Fibroblast of skin of left quadriceps (primary cell): ENCODE measurements at regions not wholly inside any gene's neighbourhood (a gene's known extent, or its start where the extent isn't known, plus 50 kb on each side); places are given as distances from the start of the nearest gene placed in this dataset.
"Not testable (repeated sequence)": the region's sequence is repeated elsewhere in the genome, so short reads cannot be mapped to it uniquely, and the experiment has no call there.

Source experiments
- DNase-seq, 2 experiments: peaks; one replicate each; pipeline ENCODE4 v3.0.0-alpha.2; 2013; ENCODE audit warnings: low read depth in 2 of 2

DNA sequence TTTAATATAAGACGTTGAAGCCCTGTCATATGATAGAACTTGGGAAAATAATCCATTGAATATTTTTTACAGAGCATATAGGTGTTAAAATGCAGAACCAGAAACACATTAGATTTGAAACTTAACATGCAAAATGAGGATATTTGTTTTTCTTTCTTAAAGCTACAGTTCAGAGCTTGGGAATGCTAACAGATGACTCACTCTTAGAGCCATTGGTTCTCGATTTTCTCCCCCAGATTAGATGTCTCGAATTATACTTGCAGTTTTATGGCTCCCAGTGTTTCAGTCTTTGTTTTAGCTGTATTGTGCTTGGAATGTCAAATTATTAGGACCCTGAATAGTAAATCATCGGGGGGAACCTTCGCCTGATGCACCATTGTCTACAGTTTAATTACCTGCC, 575.7 kb upstream of the ZP4 start:
- no peak for DNase-seq

DNA sequence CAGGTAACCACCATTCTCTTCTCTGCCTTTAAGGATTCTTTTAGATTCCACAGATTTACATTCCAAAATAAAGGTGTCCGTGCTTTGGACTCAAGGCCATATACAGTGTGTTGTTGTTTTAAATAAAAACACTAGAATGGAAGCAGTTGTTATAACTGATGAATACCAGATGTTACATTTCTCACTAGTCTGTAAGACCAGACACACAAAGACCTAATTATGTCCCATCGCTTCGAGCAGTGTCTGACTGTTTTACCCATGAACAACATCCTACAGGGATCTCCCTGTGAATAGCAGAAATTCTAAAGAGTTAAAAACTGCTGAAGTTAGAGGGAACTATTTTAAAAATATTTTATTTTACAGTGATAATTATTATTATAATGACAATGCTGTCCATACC, 574.7 kb upstream of the ZP4 start:
- DNase-seq, result peak in 1 of 2 experiments; percentile 42

GRCh38 chr1:238458899-238459298, 568.2 kb upstream of the ZP4 start:
- DNase-seq, result no peak

DNA sequence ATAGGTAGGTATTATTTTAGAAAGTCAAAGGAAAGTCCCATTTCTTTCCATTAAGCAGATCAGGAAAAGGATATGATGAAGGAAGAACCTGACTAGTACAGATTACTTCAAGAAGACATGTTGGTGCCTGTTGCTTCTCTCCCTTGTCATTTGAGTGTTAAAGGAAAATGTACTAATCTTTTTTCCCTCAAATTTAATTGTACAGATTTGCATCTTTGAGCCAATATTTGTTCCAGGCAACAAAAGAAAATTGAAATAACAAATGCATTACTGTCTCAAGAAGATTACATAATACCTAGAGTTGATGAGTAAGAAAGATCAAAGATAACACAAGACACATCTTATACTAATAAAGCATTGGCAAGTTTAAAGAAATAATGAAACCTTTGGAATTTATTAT, 566.9 kb upstream of the ZP4 start:
- DNase-seq, result no peak

DNA sequence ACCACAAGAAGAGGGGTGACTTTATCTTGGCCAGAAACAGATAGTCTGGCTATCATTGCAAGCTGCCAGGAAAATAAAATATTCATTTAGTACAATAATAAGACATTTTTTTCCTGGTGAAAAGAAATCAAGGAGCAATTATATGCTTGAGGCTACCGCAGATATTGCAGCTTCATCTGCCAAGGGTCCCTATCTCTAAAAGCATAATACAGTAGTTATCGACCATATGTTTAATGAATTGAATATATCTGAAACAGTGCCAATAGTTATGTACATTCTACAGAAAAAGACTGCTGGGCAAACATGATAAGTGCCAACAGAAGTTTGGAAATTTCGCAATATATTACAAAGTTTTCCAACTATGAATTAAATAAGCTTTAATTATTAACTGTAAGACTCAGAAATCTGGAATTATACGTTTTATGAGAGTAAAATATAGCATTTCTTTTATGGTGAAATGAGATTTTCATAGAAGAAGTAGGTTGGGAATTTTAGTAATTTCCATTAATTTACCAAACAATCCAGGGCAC, 561.1 kb upstream of the ZP4 start:
- DNase-seq, result no peak

GRCh38 chr1:238450976-238451375, 560.3 kb upstream of the ZP4 start:
- DNase-seq, result peak; percentile 15 to 27

- no peak for DNase-seq
Observed at GRCh38 chr1:238443687-238444086, 553.0 kb upstream of the ZP4 start.

GRCh38 chr1:238439511-238439910, 548.8 kb upstream of the ZP4 start:
- no peak for DNase-seq

DNA sequence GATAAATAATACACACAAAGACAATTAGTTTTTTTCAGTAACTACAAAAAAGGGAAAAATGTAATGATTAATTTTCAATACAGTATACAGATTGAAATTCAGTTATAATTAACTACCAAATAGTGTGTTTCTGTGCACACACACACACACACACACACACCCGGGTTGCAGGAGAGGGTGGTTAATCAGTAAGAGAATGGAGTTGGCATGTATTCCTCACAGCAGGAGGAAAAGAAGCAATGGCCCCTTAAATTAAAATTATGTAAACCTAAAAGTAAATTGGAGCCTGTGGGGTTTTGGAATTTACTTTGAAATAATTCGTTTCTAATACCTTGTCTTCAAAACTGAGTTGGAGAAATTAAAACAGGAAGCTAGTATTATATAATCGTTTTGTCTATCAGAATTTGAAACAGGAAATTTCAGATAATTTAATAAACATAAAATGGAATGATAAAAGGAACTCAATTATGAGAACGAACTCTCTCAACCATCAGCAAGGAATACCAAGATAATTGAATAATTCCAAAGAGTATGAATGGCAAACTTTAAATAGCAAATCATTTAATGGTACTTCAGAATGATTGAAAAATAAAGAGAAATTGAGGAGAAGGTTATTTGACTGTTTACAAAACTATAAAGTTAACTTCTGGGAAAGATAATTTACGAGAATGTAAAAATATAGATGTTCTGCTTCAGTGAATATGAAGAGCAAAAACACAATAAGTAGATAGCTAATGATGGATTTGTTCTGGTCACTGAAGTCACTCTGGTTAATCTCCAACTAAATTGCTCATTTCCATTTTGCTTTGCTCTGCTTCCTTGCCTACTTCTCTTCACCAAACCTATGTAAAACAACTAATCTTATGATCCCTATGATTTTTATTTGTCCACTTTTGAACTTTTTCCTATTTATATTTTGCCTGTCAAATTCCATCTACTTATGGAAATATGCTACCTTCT, 547.9 kb upstream of the ZP4 start:
- DNase-seq, result no peak

DNA sequence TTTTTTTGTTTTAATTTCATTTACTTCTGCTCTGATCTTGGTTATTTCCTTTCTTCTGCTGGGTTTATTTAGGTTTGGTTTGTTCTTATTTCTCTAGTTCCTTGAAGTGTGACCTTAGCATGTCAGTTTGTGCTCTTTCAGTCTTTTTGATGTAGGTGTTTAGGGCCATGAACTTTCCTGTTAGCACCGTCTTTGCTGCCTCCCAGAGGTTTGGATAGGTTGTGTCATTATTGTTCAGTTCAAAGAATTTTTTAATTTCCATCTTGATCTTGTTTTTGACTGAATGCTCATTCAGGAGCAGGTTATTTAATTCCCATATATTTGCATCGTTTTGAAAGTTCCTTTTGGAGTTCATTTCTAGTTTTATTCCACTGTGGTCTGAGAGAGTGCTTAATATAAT, 539.0 kb upstream of the ZP4 start:
- DNase-seq, result not testable (repeated sequence)

- DNase-seq, result no peak
Observed at GRCh38 chr1:238419209-238419608, 528.5 kb upstream of the ZP4 start.

DNA sequence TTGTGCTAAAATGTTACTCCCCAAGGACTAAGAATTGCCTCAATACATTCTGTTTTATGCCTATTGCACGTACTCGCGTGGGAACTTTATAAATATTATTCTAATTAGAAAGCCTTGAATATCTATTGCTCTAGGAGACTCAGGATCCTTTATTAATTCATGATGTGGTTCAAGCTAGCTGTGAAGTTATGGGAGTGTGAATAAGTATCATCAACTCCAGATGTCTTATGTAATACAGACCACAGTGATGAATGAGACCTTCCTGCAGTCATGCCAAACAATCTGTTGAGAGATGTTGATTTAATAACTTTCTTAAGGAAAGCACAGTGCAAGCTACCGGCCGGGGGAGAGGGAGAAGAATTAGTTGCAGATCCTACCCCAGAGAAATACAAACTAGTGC, 519.2 kb upstream of the ZP4 start:
- DNase-seq, result peak; percentile 94 to 95

- peak; percentile 90 for DNase-seq
Observed at GRCh38 chr1:238409191-238409850, 518.6 kb upstream of the ZP4 start.

GRCh38 chr1:238408737-238409136, 518.0 kb upstream of the ZP4 start:
- DNase-seq, result no peak

DNA sequence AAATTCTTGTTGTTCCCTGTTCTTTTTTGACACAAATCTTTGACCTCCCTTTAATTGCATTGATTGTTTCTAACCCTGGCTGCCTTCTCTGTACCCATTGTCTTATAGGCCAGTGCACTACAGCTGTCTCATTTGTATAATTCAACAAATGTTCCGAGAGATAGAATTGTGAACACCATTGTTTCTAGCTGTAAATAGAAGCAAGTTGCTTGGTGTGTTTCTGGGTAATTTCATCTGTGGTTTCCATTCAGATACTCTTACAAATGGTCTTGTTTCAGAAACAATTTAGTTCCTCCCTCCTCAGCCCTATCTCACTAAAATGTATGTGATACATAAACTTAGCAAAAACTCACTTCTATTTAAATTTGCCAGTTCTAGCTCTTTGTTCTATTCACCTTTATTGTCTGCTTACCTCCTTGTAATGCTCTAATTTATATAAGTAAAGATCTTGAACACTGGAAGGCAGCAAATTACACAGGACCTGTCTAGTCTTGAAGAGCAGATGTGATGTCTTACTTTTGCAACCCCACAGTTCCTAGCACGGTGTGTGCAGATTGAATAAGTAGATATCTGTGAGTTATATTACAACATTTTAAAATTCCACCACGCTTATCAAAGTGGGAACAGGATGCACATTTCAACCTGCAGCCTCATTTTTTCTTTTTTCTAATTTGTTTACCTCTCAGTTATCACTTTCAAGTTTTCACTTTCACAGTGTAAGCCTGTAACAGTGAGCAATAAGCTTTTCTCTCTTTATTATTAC, 515.6 kb upstream of the ZP4 start:
- no peak for DNase-seq

GRCh38 chr1:238404921-238405320, 514.2 kb upstream of the ZP4 start:
- no peak for DNase-seq

GRCh38 chr1:238404481-238404880, 513.8 kb upstream of the ZP4 start:
- DNase-seq, result no peak

- no peak for DNase-seq
Observed at GRCh38 chr1:238401144-238401543, 510.4 kb upstream of the ZP4 start.

- DNase-seq, result no peak
Observed at GRCh38 chr1:238399558-238399957, 508.8 kb upstream of the ZP4 start.

GRCh38 chr1:238396140-238396539, 505.4 kb upstream of the ZP4 start:
- no peak for DNase-seq

GRCh38 chr1:238384381-238384780, 493.7 kb upstream of the ZP4 start:
- DNase-seq, result no peak

GRCh38 chr1:238380167-238380566, 489.4 kb upstream of the ZP4 start:
- DNase-seq, result no peak
